ENCODE measurements at regions not wholly inside any gene's neighbourhood (a gene's known extent, or its start where the extent isn't known, plus 50 kb on each side); places are given as distances from the start of the nearest gene placed in this dataset.

DNA sequence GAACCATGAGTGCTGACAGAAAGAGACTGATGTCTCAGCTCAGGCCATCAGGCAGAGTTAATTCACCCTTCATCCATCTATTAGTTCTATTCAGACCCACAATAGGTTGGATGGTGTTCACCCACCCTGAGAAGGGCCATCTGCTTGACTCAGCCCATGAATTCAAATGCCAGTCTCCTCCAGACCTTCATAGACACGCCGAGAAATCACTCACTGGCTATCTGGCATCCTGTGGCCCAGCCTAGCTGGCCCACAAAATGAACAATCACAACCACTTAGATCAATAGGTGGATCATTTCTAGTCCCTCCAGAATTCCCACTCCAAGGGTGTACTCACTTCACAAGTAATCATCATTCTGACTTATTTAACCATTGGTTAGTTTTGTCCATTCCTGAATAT, 58.2 kb downstream of the MYEOV start:
- Histone ChIP-seq H2AK5ac (ENCODE audit: low read depth, low read length) (no peak overlapping the region), H3K4me2 (ENCODE audit: insufficient read depth, low read length, poor library complexity, severe bottlenecking) (no peak overlapping the region), H2BK5ac (ENCODE audit: low read length) (no peak overlapping the region), H3K9me3 (replicated peaks in 1 of 2; ENCODE audit: control insufficient read depth in 2 of 2, insufficient read depth in 1 of 2, low read depth in 1 of 2, low read length in 2 of 2) (peaks cover 0 to 6% of the 10 kb centered on the region in 2 donors), H3K14ac (ENCODE audit: low read length) (no peak overlapping the region), H2AFZ (ENCODE audit: low read length) (no peak overlapping the region), H2BK12ac (ENCODE audit: low read length) (no peak overlapping the region), H3K27ac (replicated peaks; ENCODE audit: low read length) (no peak overlapping the region), H3K9ac (ENCODE audit: low read depth, low read length, poor library complexity) (no peak overlapping the region), H3K36me3 (replicated peaks in 1 of 2; ENCODE audit: control insufficient read depth in 2 of 2, insufficient read depth in 2 of 2, low read length in 2 of 2) (no peaks in the 10 kb centered on the region), H3K4me3 (ENCODE audit: low read length in 2 of 2) (no peak overlapping the region), H2BK15ac (ENCODE audit: low read length) (no peak overlapping the region), H3K4ac (ENCODE audit: low read length) (no peak overlapping the region), H2BK120ac (ENCODE audit: low read depth, low read length) (no peak overlapping the region), H4K91ac (ENCODE audit: low read depth, low read length, poor library complexity) (no peak overlapping the region), H3K23ac (ENCODE audit: low read depth, low read length, poor library complexity) (no peak overlapping the region), H4K8ac (ENCODE audit: low read depth, low read length) (no peak overlapping the region), H3K18ac (ENCODE audit: low read length) (no peak overlapping the region), H3K4me1 (ENCODE audit: control insufficient read depth in 2 of 2, insufficient read depth in 1 of 2, low read depth in 1 of 2, low read length in 2 of 2) (peaks cover 0 to 2% of the 10 kb centered on the region in 2 donors), H3K79me1 (ENCODE audit: low read depth, low read length) (no peaks in the 10 kb centered on the region), H3K27me3 (ENCODE audit: control insufficient read depth in 3 of 3, insufficient read depth in 3 of 3, low read depth in 1 of 3, low read length in 3 of 3) (no peaks in the 10 kb centered on the region)
- DNase-seq (ENCODE audit: low spot score), result no peak
- no CpG with 5 or more reads among the region's 2 CpGs for WGBS, 2 donors (ENCODE audit: extremely low coverage in 2 of 2, insufficient read length in 2 of 2, insufficient replicate concordance in 1 of 2)

DNA sequence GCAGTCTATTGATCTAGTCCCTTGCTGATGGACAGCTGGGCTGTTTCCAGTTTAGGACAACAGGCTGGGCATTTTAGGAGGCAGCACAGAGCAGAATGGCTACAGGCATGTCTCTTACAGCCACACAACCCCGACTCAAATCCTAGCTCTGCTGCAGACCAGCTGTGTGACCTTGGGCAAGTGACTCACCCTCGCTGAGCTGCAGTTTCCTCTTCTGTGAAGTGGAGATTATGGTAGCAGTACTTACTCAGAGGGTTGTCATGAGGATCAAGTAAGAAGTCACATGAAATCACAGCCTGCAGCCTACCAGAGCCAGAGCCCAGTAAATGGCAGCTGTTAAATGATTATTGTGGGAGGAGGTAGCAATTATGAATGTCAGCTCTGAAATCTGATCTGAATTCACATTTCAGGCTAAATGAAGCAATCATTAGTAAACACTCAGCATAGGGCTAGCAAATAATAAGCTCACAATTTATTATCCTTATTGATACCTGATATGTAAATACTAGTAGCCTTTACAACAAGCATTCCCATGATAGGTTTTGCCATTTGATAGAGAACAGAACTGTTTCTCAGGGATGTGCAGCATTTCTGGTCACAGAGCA, 58.9 kb downstream of the MYEOV start:
- Histone ChIP-seq H3K27ac (replicated peaks; ENCODE audit: low read length) (no peak overlapping the region), H2AFZ (ENCODE audit: low read length) (no peak overlapping the region), H3K4ac (ENCODE audit: low read length) (no peak overlapping the region), H2BK15ac (ENCODE audit: low read length) (no peak overlapping the region), H3K4me3 (ENCODE audit: low read length in 2 of 2) (no peak overlapping the region), H3K18ac (ENCODE audit: low read length) (no peak overlapping the region), H3K79me1 (ENCODE audit: low read depth, low read length) (no peaks in the 10 kb centered on the region), H4K91ac (ENCODE audit: low read depth, low read length, poor library complexity) (no peak overlapping the region), H3K23ac (ENCODE audit: low read depth, low read length, poor library complexity) (no peak overlapping the region), H3K4me2 (ENCODE audit: insufficient read depth, low read length, poor library complexity, severe bottlenecking) (no peak overlapping the region), H3K14ac (ENCODE audit: low read length) (no peak overlapping the region), H3K9me3 (replicated peaks in 1 of 2; ENCODE audit: control insufficient read depth in 2 of 2, insufficient read depth in 1 of 2, low read depth in 1 of 2, low read length in 2 of 2) (peaks cover 0 to 6% of the 10 kb centered on the region in 2 donors), H2BK12ac (ENCODE audit: low read length) (no peak overlapping the region), H3K4me1 (ENCODE audit: control insufficient read depth in 2 of 2, insufficient read depth in 1 of 2, low read depth in 1 of 2, low read length in 2 of 2) (peaks cover 0 to 2% of the 10 kb centered on the region in 2 donors), H2BK5ac (ENCODE audit: low read length) (no peak overlapping the region), H3K9ac (ENCODE audit: low read depth, low read length, poor library complexity) (no peak overlapping the region), H2AK5ac (ENCODE audit: low read depth, low read length) (no peak overlapping the region), H3K36me3 (replicated peaks in 1 of 2; ENCODE audit: control insufficient read depth in 2 of 2, insufficient read depth in 2 of 2, low read length in 2 of 2) (no peaks in the 10 kb centered on the region), H3K27me3 (ENCODE audit: control insufficient read depth in 3 of 3, insufficient read depth in 3 of 3, low read depth in 1 of 3, low read length in 3 of 3) (no peaks in the 10 kb centered on the region), H4K8ac (ENCODE audit: low read depth, low read length) (no peak overlapping the region), H2BK120ac (ENCODE audit: low read depth, low read length) (no peak overlapping the region)
- WGBS, 2 donors (ENCODE audit: extremely low coverage in 2 of 2, insufficient read length in 2 of 2, insufficient replicate concordance in 1 of 2), result no CpG with 5 or more reads among the region's 2 CpGs
- no peak for DNase-seq (ENCODE audit: low spot score)

DNA sequence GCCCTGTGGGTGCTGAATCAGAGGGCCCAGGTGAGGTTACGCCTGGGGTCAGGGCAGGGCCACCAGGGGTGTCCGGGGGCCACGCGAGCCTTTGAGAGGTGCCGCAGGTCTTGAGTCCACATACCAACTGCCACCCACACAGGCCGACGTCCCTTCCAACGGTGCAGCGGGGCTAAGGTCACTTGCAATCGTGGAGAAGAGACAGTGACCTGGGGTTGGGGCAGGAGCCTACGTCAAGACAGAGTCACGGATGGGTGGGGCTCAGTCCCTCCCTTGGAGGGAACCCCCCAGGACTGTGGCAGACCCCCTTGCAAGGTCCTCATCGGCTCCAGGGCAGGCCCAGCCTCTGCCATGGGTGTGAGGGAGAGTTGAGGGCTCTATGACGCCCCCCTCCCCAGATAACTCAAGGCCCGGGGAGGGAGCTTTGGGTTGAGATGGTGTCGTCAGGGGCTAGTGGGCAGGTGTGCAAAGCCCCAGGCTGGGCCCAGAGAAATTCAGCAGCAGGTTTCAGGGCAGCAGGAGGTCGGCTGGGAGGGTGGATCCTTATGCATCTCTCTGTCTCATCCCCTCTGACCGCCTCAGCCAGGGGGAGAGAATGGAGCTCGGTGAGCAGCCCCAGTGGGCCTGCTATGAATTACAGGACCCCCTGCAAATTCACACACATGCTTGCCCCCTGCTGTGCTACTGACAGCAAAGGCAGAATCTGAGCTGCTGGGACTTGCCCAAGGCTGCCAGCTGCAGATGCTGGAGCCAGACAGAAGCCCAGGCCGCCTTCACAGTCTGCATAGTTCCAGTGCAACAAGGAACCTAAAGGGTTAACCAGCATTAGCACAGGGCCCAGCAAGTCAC, 60.0 kb downstream of the MYEOV start:
- Histone ChIP-seq H3K9me3 (replicated peaks in 1 of 2; ENCODE audit: control insufficient read depth in 2 of 2, insufficient read depth in 1 of 2, low read depth in 1 of 2, low read length in 2 of 2) (peaks cover 0 to 1% of the 10 kb centered on the region in 2 donors), H3K18ac (ENCODE audit: low read length) (peak overlapping the region; percentile 78), H3K4me3 (ENCODE audit: low read length in 2 of 2) (no peak overlapping the region), H2AFZ (ENCODE audit: low read length) (no peak overlapping the region), H2BK120ac (ENCODE audit: low read depth, low read length) (no peak overlapping the region), H3K4ac (ENCODE audit: low read length) (peak overlapping the region; percentile 29), H2BK15ac (ENCODE audit: low read length) (peak overlapping the region; percentile 55), H3K36me3 (replicated peaks in 1 of 2; ENCODE audit: control insufficient read depth in 2 of 2, insufficient read depth in 2 of 2, low read length in 2 of 2) (no peaks in the 10 kb centered on the region), H3K23ac (ENCODE audit: low read depth, low read length, poor library complexity) (peak overlapping the region; percentile 29), H4K91ac (ENCODE audit: low read depth, low read length, poor library complexity) (no peak overlapping the region), H3K79me1 (ENCODE audit: low read depth, low read length) (no peaks in the 10 kb centered on the region), H2BK12ac (ENCODE audit: low read length) (peak overlapping the region; percentile 63), H3K4me2 (ENCODE audit: insufficient read depth, low read length, poor library complexity, severe bottlenecking) (no peak overlapping the region), H3K9ac (ENCODE audit: low read depth, low read length, poor library complexity) (no peak overlapping the region), H2BK5ac (ENCODE audit: low read length) (peak overlapping the region; percentile 22), H4K8ac (ENCODE audit: low read depth, low read length) (no peak overlapping the region), H3K4me1 (ENCODE audit: control insufficient read depth in 2 of 2, insufficient read depth in 1 of 2, low read depth in 1 of 2, low read length in 2 of 2) (peaks cover 0 to 2% of the 10 kb centered on the region in 2 donors), H3K27ac (replicated peaks; ENCODE audit: low read length) (no peak overlapping the region), H3K27me3 (ENCODE audit: control insufficient read depth in 3 of 3, insufficient read depth in 3 of 3, low read depth in 1 of 3, low read length in 3 of 3) (no peaks in the 10 kb centered on the region), H2AK5ac (ENCODE audit: low read depth, low read length) (peak overlapping the region; percentile 100), H3K14ac (ENCODE audit: low read length) (peak overlapping the region; percentile 92)
- no CpG with 5 or more reads among the region's 20 CpGs for WGBS, 2 donors (ENCODE audit: extremely low coverage in 2 of 2, insufficient read length in 2 of 2, insufficient replicate concordance in 1 of 2)
- no peak for DNase-seq (ENCODE audit: low spot score)

DNA sequence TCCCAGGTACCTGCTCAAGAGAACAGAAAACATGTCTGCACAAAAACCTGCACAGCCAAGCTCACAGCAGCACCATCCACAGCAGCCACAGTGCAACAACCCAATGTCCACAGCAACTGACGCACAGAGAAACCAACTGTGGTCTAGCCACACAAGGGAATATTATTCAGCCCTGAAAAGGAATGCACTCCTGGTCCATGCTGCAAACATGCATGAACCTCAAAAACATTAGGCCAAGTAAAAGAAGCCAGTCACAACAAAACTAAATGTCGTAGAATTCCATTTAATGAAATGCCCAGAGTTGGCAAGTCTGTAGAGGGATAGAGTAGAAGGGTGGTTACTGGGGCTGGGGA, 60.6 kb downstream of the MYEOV start:
- H2BK15ac ChIP-seq (ENCODE audit: low read length), result no peak overlapping the region
- no peak overlapping the region for H3K4ac ChIP-seq (ENCODE audit: low read length)
- H2AK5ac ChIP-seq (ENCODE audit: low read depth, low read length), result no peak overlapping the region
- H3K36me3 ChIP-seq (replicated peaks in 1 of 2; ENCODE audit: control insufficient read depth in 2 of 2, insufficient read depth in 2 of 2, low read length in 2 of 2), result no peaks in the 10 kb centered on the region
- no peak overlapping the region for H3K9ac ChIP-seq (ENCODE audit: low read depth, low read length, poor library complexity)
- no peak overlapping the region for H4K8ac ChIP-seq (ENCODE audit: low read depth, low read length)
- H2BK120ac ChIP-seq (ENCODE audit: low read depth, low read length), result no peak overlapping the region
- peaks cover 0 to 1% of the 10 kb centered on the region in 2 donors for H3K9me3 ChIP-seq (replicated peaks in 1 of 2; ENCODE audit: control insufficient read depth in 2 of 2, insufficient read depth in 1 of 2, low read depth in 1 of 2, low read length in 2 of 2)
- no peak overlapping the region for H3K4me2 ChIP-seq (ENCODE audit: insufficient read depth, low read length, poor library complexity, severe bottlenecking)
- no peak overlapping the region for H2BK5ac ChIP-seq (ENCODE audit: low read length)
- no peak overlapping the region for H3K27ac ChIP-seq (replicated peaks; ENCODE audit: low read length)
- no peak overlapping the region for H3K4me3 ChIP-seq (ENCODE audit: low read length in 2 of 2)
- no CpG with 5 or more reads among the region's 2 CpGs for WGBS, 2 donors (ENCODE audit: extremely low coverage in 2 of 2, insufficient read length in 2 of 2, insufficient replicate concordance in 1 of 2)
- no peaks in the 10 kb centered on the region for H3K79me1 ChIP-seq (ENCODE audit: low read depth, low read length)
- no peaks in the 10 kb centered on the region for H3K27me3 ChIP-seq (ENCODE audit: control insufficient read depth in 3 of 3, insufficient read depth in 3 of 3, low read depth in 1 of 3, low read length in 3 of 3)
- no peak overlapping the region for H3K23ac ChIP-seq (ENCODE audit: low read depth, low read length, poor library complexity)
- H3K14ac ChIP-seq (ENCODE audit: low read length), result no peak overlapping the region
- peaks cover 0 to 2% of the 10 kb centered on the region in 2 donors for H3K4me1 ChIP-seq (ENCODE audit: control insufficient read depth in 2 of 2, insufficient read depth in 1 of 2, low read depth in 1 of 2, low read length in 2 of 2)
- no peak overlapping the region for H3K18ac ChIP-seq (ENCODE audit: low read length)
- no peak overlapping the region for H2BK12ac ChIP-seq (ENCODE audit: low read length)
- no peak for DNase-seq (ENCODE audit: low spot score)
- no peak overlapping the region for H4K91ac ChIP-seq (ENCODE audit: low read depth, low read length, poor library complexity)
- H2AFZ ChIP-seq (ENCODE audit: low read length), result no peak overlapping the region

Data from neuronal stem cell (in vitro differentiated cells).